ENCODE measurements at regions not wholly inside any gene's neighbourhood (a gene's known extent, or its start where the extent isn't known, plus 50 kb on each side); places are given as distances from the start of the nearest gene placed in this dataset.

- no peak overlapping the region for H3K4me3 ChIP-seq (ENCODE audit: low read depth, low read length)
- peak; percentile 40 for DNase-seq (ENCODE audit: low read depth)
- TF ChIP-seq CTCF (conservative IDR thresholded peaks at IDR 0.05; ENCODE audit: low read depth, low read length), result no peak
These were observed 89.1 kb upstream of the TSPAN5 start for GRCh38 chr4:98747393-98748091.

GRCh38 chr4:98746936-98747335 lies 88.5 kb upstream of the TSPAN5 start:
- TF ChIP-seq CTCF (conservative IDR thresholded peaks at IDR 0.05; ENCODE audit: low read depth, low read length), result no peak
- H3K4me3 ChIP-seq (ENCODE audit: low read depth, low read length), result no peak overlapping the region
- no peak for DNase-seq (ENCODE audit: low read depth)

- H3K4me3 ChIP-seq (ENCODE audit: low read depth, low read length), result no peak overlapping the region
- no peak for TF ChIP-seq CTCF (conservative IDR thresholded peaks at IDR 0.05; ENCODE audit: low read depth, low read length)
- DNase-seq (ENCODE audit: low read depth), result no peak
These were observed 88.1 kb upstream of the TSPAN5 start for GRCh38 chr4:98746530-98746929.

- peak; percentile 70 for TF ChIP-seq CTCF (conservative IDR thresholded peaks at IDR 0.05; ENCODE audit: low read depth, low read length)
- no peak overlapping the region for H3K4me3 ChIP-seq (ENCODE audit: low read depth, low read length)
- DNase-seq (ENCODE audit: low read depth), result peak; percentile 65
These were observed 87.0 kb upstream of the TSPAN5 start for GRCh38 chr4:98745366-98745765.

- TF ChIP-seq CTCF (conservative IDR thresholded peaks at IDR 0.05; ENCODE audit: low read depth, low read length), result no peak
- DNase-seq (ENCODE audit: low read depth), result no peak
- H3K4me3 ChIP-seq (ENCODE audit: low read depth, low read length), result no peak overlapping the region
These were observed 86.2 kb upstream of the TSPAN5 start for GRCh38 chr4:98744372-98745150.

- H3K4me3 ChIP-seq (ENCODE audit: low read depth, low read length), result no peak overlapping the region
- no peak for DNase-seq (ENCODE audit: low read depth)
- TF ChIP-seq CTCF (conservative IDR thresholded peaks at IDR 0.05; ENCODE audit: low read depth, low read length), result no peak
These were observed 83.5 kb upstream of the TSPAN5 start for GRCh38 chr4:98741952-98742351.
